OCI-LY7 (cell line): ENCODE measurements at regions not wholly inside any gene's neighbourhood (a gene's known extent, or its start where the extent isn't known, plus 50 kb on each side); places are given as distances from the start of the nearest gene placed in this dataset.

Experiments used
- EZH2phosphoT487 ChIP-seq: fragments of 200-600 bp; sonication (generic); IDR thresholded peaks from 2 replicates; pipeline ENCODE4 v1.6.1; 2018; ENCODE audit warnings: low read depth, borderline replicate concordance, mild to moderate bottlenecking, mixed run types, antibody characterized with exemption, low read length, moderate library complexity, mixed read lengths
- TF ChIP-seq, protein P1 (sequence below): fragments of 200-600 bp; sonication (generic); conservative IDR thresholded peaks from 2 replicates; pipeline ENCODE4 v1.5.1; 2014; ENCODE audit warnings: mild to moderate bottlenecking, antibody characterized with exemption, low read length, moderate library complexity, mixed read lengths

DNA sequence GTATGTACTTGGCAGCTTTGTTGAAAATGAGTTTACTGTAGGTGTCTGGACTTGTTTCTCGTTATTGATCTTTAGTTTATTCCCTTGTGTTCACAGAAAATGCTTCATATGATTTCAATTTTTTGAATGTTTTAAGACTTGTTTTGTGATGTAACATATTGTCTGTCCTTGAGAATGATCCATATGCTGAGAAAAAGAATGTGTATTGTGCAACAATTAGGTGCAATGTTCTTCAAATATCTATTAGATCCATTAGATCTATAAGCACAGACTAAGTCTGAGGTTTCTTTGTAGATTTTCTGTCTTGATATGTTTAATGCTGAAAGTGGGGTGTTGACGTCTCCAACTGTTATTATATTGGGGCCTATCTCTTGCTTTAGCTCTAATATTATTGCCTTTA, 879.6 kb upstream of the LRFN5 start:
- TF ChIP-seq, protein P1, sequence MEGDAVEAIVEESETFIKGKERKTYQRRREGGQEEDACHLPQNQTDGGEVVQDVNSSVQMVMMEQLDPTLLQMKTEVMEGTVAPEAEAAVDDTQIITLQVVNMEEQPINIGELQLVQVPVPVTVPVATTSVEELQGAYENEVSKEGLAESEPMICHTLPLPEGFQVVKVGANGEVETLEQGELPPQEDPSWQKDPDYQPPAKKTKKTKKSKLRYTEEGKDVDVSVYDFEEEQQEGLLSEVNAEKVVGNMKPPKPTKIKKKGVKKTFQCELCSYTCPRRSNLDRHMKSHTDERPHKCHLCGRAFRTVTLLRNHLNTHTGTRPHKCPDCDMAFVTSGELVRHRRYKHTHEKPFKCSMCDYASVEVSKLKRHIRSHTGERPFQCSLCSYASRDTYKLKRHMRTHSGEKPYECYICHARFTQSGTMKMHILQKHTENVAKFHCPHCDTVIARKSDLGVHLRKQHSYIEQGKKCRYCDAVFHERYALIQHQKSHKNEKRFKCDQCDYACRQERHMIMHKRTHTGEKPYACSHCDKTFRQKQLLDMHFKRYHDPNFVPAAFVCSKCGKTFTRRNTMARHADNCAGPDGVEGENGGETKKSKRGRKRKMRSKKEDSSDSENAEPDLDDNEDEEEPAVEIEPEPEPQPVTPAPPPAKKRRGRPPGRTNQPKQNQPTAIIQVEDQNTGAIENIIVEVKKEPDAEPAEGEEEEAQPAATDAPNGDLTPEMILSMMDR: no peak
- TF ChIP-seq EZH2phosphoT487: no peak
